GM23338 (cell line): ENCODE measurements at regions not wholly inside any gene's neighbourhood (a gene's known extent, or its start where the extent isn't known, plus 50 kb on each side); places are given as distances from the start of the nearest gene placed in this dataset.

ENCODE experiments used
- CREB1 ChIP-seq: fragments of 250-450 bp; sonication (Bioruptor Pico); IDR thresholded peaks from 2 replicates; pipeline ENCODE4 v1.5.0; 2020; ENCODE audit warnings: low read depth, mild to moderate bottlenecking, moderate library complexity
- CTCF ChIP-seq, 2 experiments: fragments of 200-600 bp in 1 of 2; sonication (generic) in 1 of 2; conservative IDR thresholded peaks; 2 replicates each; pipeline versions ENCODE4 v1.5.1 to v1.6.1; 2016 to 2017; ENCODE audit warnings: antibody characterized with exemption in 2 of 2, low read depth in 2 of 2, mild to moderate bottlenecking in 2 of 2, moderate library complexity in 1 of 2
- ETS1 ChIP-seq: IDR thresholded peaks from 2 replicates; pipeline ENCODE4 v1.6.1; 2016; ENCODE audit warnings: antibody characterized with exemption
- EZH2 ChIP-seq: fragments of 200-600 bp; sonication (generic); IDR thresholded peaks from one replicate; pipeline ENCODE4 v1.8.0; 2017; ENCODE audit warnings: antibody characterized with exemption, mild to moderate bottlenecking, low read depth; ENCODE audit not compliant: unreplicated experiment
- EZH2phosphoT487 ChIP-seq: fragments of 200-600 bp; sonication (generic); IDR thresholded peaks from one replicate; pipeline ENCODE4 v1.8.1; 2018; ENCODE audit warnings: antibody characterized with exemption; ENCODE audit not compliant: unreplicated experiment
- JUNB ChIP-seq: IDR thresholded peaks from one replicate; pipeline ENCODE4 v1.6.1; 2016; ENCODE audit warnings: antibody characterized with exemption; ENCODE audit not compliant: unreplicated experiment
- POLR2AphosphoS5 ChIP-seq: IDR thresholded peaks from 2 replicates; pipeline ENCODE4 v1.6.1; 2016; ENCODE audit warnings: antibody characterized with exemption, low read depth
- REST ChIP-seq: IDR thresholded peaks from one replicate; pipeline ENCODE4 v1.6.1; 2018; ENCODE audit warnings: antibody characterized with exemption; ENCODE audit not compliant: unreplicated experiment

- TF ChIP-seq CTCF (conservative IDR thresholded peaks at IDR 0.05; ENCODE audit: low read depth in 2 of 2) (no peak), EZH2phosphoT487 (no peak), POLR2AphosphoS5 (no peak), JUNB (no peak), CREB1 (no peak), REST (no peak), EZH2 (no peak), ETS1 (no peak)
Observed at GRCh38 chr13:76600081-76600480, 286.1 kb downstream of the KCTD12 start.
